Fibroblast of lung (primary cell): ENCODE measurements at regions not wholly inside any gene's neighbourhood (a gene's known extent, or its start where the extent isn't known, plus 50 kb on each side); places are given as distances from the start of the nearest gene placed in this dataset.

Experiments used
- EZH2 ChIP-seq: IDR thresholded peaks from 2 replicates; pipeline ENCODE4 v1.5.1; 2012; ENCODE audit warnings: low read length, control low read depth, mild to moderate bottlenecking; ENCODE audit errors: missing control alignments
- TF ChIP-seq, protein P1 (sequence below), 2 donors: IDR thresholded peaks in 1 of 2; conservative IDR thresholded peaks in 1 of 2; 1 replicate in 1 of 2; 2 replicates in 1 of 2; pipeline ENCODE4 v1.5.1; 2011 to 2012; ENCODE audit warnings: low read length in 2 of 2, control low read depth in 1 of 2, inconsistent platforms in 1 of 2, low read depth in 1 of 2, mild to moderate bottlenecking in 1 of 2

GRCh38 chr7:132672200-132672990, 96.1 kb upstream of the PLXNA4 start:
- TF ChIP-seq, protein P1, sequence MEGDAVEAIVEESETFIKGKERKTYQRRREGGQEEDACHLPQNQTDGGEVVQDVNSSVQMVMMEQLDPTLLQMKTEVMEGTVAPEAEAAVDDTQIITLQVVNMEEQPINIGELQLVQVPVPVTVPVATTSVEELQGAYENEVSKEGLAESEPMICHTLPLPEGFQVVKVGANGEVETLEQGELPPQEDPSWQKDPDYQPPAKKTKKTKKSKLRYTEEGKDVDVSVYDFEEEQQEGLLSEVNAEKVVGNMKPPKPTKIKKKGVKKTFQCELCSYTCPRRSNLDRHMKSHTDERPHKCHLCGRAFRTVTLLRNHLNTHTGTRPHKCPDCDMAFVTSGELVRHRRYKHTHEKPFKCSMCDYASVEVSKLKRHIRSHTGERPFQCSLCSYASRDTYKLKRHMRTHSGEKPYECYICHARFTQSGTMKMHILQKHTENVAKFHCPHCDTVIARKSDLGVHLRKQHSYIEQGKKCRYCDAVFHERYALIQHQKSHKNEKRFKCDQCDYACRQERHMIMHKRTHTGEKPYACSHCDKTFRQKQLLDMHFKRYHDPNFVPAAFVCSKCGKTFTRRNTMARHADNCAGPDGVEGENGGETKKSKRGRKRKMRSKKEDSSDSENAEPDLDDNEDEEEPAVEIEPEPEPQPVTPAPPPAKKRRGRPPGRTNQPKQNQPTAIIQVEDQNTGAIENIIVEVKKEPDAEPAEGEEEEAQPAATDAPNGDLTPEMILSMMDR (conservative IDR thresholded peaks at IDR 0.05 in 1 of 2, IDR thresholded peaks at IDR 0.05 in 1 of 2; ENCODE audit: low read depth in 1 of 2, low read length in 2 of 2) = no peak
- no peak for TF ChIP-seq EZH2
